Muscle layer of colon (tissue), 2 donors: ENCODE measurements at regions not wholly inside any gene's neighbourhood (a gene's known extent, or its start where the extent isn't known, plus 50 kb on each side); places are given as distances from the start of the nearest gene placed in this dataset.

ENCODE experiments used
- H3K27ac ChIP-seq: one replicate; pipeline ENCODE4 v1.7.0; 2013; ENCODE audit warnings: low read depth, mild to moderate bottlenecking, low read length, moderate library complexity
- H3K27me3 ChIP-seq, 2 donors: one replicate each; pipeline ENCODE4 v1.7.0; 2013; ENCODE audit warnings: low read length in 2 of 2, mild to moderate bottlenecking in 2 of 2; ENCODE audit not compliant: insufficient read depth in 2 of 2, control insufficient read depth in 1 of 2
- H3K36me3 ChIP-seq: one replicate; pipeline ENCODE4 v1.7.0; 2013; ENCODE audit warnings: mild to moderate bottlenecking, low read length; ENCODE audit not compliant: insufficient read depth
- H3K4me1 ChIP-seq: one replicate; pipeline ENCODE4 v1.7.0; 2013; ENCODE audit warnings: mild to moderate bottlenecking, low read length; ENCODE audit not compliant: insufficient read depth
- H3K4me3 ChIP-seq, 2 donors: one replicate each; pipeline ENCODE4 v1.7.0; 2013; ENCODE audit warnings: low read length in 2 of 2, low read depth in 1 of 2, mild to moderate bottlenecking in 1 of 2, moderate library complexity in 1 of 2
- H3K9ac ChIP-seq: one replicate; pipeline ENCODE4 v1.7.0; 2013; ENCODE audit warnings: low read length
- H3K9me3 ChIP-seq: one replicate; pipeline ENCODE4 v1.7.0; 2013; ENCODE audit warnings: mild to moderate bottlenecking, low read length
- donor health status: abdominal sarcoma.
- donor health status: Adenocarcinoma of cecum.

- no peaks in the 10 kb centered on the region for H3K9me3 ChIP-seq
- H3K4me1 ChIP-seq: no peaks in the 10 kb centered on the region
- H3K27ac ChIP-seq: no peak overlapping the region
- H3K4me3 ChIP-seq: no peak overlapping the region
- H3K27me3 ChIP-seq: no peaks in the 10 kb centered on the region
- no peak overlapping the region for H3K9ac ChIP-seq
- H3K36me3 ChIP-seq: no peaks in the 10 kb centered on the region
Measured at GRCh38 chr2:13876491-13877037, 756.0 kb upstream of the LRATD1 start.

GRCh38 chr2:13877571-13877970, 754.9 kb upstream of the LRATD1 start:
- Histone ChIP-seq H3K27me3 (no peaks in the 10 kb centered on the region), H3K9me3 (no peaks in the 10 kb centered on the region), H3K4me3 (no peak overlapping the region), H3K27ac (no peak overlapping the region), H3K36me3 (no peaks in the 10 kb centered on the region), H3K4me1 (no peaks in the 10 kb centered on the region), H3K9ac (no peak overlapping the region)

GRCh38 chr2:13884291-13884976, 748.1 kb upstream of the LRATD1 start:
- Histone ChIP-seq H3K4me1 (no peaks in the 10 kb centered on the region), H3K27me3 (no peaks in the 10 kb centered on the region), H3K4me3 (no peak overlapping the region), H3K27ac (no peak overlapping the region), H3K36me3 (no peaks in the 10 kb centered on the region), H3K9ac (no peak overlapping the region), H3K9me3 (no peaks in the 10 kb centered on the region)

GRCh38 chr2:13901526-13901925, 731.0 kb upstream of the LRATD1 start:
- Histone ChIP-seq H3K4me3 (no peak overlapping the region), H3K27ac (no peak overlapping the region), H3K27me3 (no peaks in the 10 kb centered on the region), H3K4me1 (no peaks in the 10 kb centered on the region), H3K9me3 (no peaks in the 10 kb centered on the region), H3K9ac (no peak overlapping the region), H3K36me3 (no peaks in the 10 kb centered on the region)

- Histone ChIP-seq H3K4me1 (no peaks in the 10 kb centered on the region), H3K36me3 (no peaks in the 10 kb centered on the region), H3K9me3 (no peaks in the 10 kb centered on the region), H3K9ac (no peak overlapping the region), H3K27me3 (no peaks in the 10 kb centered on the region), H3K4me3 (no peak overlapping the region), H3K27ac (no peak overlapping the region)
Measured at GRCh38 chr2:13905831-13906230, 726.7 kb upstream of the LRATD1 start.

- H3K4me1 ChIP-seq: no peaks in the 10 kb centered on the region
- no peaks in the 10 kb centered on the region for H3K9me3 ChIP-seq
- no peak overlapping the region for H3K27ac ChIP-seq
- H3K4me3 ChIP-seq: no peak overlapping the region
- H3K36me3 ChIP-seq: no peaks in the 10 kb centered on the region
- H3K9ac ChIP-seq: no peak overlapping the region
- H3K27me3 ChIP-seq: no peaks in the 10 kb centered on the region
Measured at GRCh38 chr2:13916066-13916465, 716.5 kb upstream of the LRATD1 start.

- no peaks in the 10 kb centered on the region for H3K9me3 ChIP-seq
- no peaks in the 10 kb centered on the region for H3K36me3 ChIP-seq
Measured at GRCh38 chr2:13917958-13918357, 714.6 kb upstream of the LRATD1 start.

GRCh38 chr2:13919981-13920382, 712.5 kb upstream of the LRATD1 start:
- H3K9ac ChIP-seq: no peak overlapping the region

More at GRCh38 chr2:13917958-13918357, 714.6 kb upstream of the LRATD1 start:
- Histone ChIP-seq H3K27me3 (no peaks in the 10 kb centered on the region), H3K9ac (no peak overlapping the region), H3K27ac (no peak overlapping the region), H3K4me3 (no peak overlapping the region), H3K4me1 (no peaks in the 10 kb centered on the region)

GRCh38 chr2:13921245-13921644, 711.3 kb upstream of the LRATD1 start:
- H3K27ac ChIP-seq: no peak overlapping the region
- no peaks in the 10 kb centered on the region for H3K36me3 ChIP-seq
- H3K9me3 ChIP-seq: no peaks in the 10 kb centered on the region
- H3K9ac ChIP-seq: no peak overlapping the region
- no peaks in the 10 kb centered on the region for H3K4me1 ChIP-seq
- H3K27me3 ChIP-seq: no peaks in the 10 kb centered on the region
- H3K4me3 ChIP-seq: no peak overlapping the region

More at GRCh38 chr2:13919981-13920382, 712.5 kb upstream of the LRATD1 start:
- Histone ChIP-seq H3K27me3 (no peaks in the 10 kb centered on the region), H3K9me3 (no peaks in the 10 kb centered on the region), H3K4me1 (no peaks in the 10 kb centered on the region), H3K27ac (no peak overlapping the region), H3K36me3 (no peaks in the 10 kb centered on the region), H3K4me3 (no peak overlapping the region)

- no peaks in the 10 kb centered on the region for H3K9me3 ChIP-seq
- H3K27ac ChIP-seq: no peak overlapping the region
- no peaks in the 10 kb centered on the region for H3K4me1 ChIP-seq
- H3K9ac ChIP-seq: no peak overlapping the region
- no peak overlapping the region for H3K4me3 ChIP-seq
- H3K36me3 ChIP-seq: no peaks in the 10 kb centered on the region
- no peaks in the 10 kb centered on the region for H3K27me3 ChIP-seq
Measured at GRCh38 chr2:13923823-13924222, 708.7 kb upstream of the LRATD1 start.

GRCh38 chr2:13942111-13942510, 690.4 kb upstream of the LRATD1 start:
- no peaks in the 10 kb centered on the region for H3K9me3 ChIP-seq
- no peaks in the 10 kb centered on the region for H3K36me3 ChIP-seq
- no peaks in the 10 kb centered on the region for H3K27me3 ChIP-seq
- H3K27ac ChIP-seq: no peak overlapping the region
- no peaks in the 10 kb centered on the region for H3K4me1 ChIP-seq
- H3K9ac ChIP-seq: no peak overlapping the region
- H3K4me3 ChIP-seq: no peak overlapping the region

GRCh38 chr2:13950761-13951160, 681.8 kb upstream of the LRATD1 start:
- no peak overlapping the region for H3K4me3 ChIP-seq
- no peaks in the 10 kb centered on the region for H3K27me3 ChIP-seq
- no peak overlapping the region for H3K9ac ChIP-seq
- no peak overlapping the region for H3K27ac ChIP-seq
- no peaks in the 10 kb centered on the region for H3K4me1 ChIP-seq
- no peaks in the 10 kb centered on the region for H3K9me3 ChIP-seq
- H3K36me3 ChIP-seq: no peaks in the 10 kb centered on the region
